ENCODE measurements at regions not wholly inside any gene's neighbourhood (a gene's known extent, or its start where the extent isn't known, plus 50 kb on each side); places are given as distances from the start of the nearest gene placed in this dataset.

DNA sequence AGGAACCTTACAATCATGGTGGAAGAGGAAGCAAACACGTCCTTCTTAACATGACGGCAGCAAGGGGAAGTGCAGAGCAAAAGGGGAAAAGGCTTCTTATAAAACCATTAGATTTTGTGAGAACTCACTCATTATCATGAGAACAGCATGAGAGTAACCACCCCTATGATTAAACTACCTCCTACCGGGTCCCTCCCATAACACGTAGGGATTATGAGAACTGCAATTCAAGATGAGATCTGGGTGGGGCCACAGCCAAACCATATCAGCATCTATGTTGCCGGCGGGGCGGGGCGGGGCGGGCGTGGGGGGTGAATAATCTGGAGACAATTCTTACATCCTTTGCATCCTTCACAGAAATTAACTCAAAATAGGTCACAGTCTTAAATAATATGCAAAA, 58.8 kb upstream of the GFPT2 start:
- Histone ChIP-seq H3K4me3 (no peak overlapping the region), H3K9me3 (no peaks in the 10 kb centered on the region), H3K27me3 (ENCODE audit: low read depth) (no peaks in the 10 kb centered on the region), H3K36me3 (no peaks in the 10 kb centered on the region), H3K4me1 (no peaks in the 10 kb centered on the region), H3K27ac (no peak overlapping the region)
- TF ChIP-seq, protein P1, sequence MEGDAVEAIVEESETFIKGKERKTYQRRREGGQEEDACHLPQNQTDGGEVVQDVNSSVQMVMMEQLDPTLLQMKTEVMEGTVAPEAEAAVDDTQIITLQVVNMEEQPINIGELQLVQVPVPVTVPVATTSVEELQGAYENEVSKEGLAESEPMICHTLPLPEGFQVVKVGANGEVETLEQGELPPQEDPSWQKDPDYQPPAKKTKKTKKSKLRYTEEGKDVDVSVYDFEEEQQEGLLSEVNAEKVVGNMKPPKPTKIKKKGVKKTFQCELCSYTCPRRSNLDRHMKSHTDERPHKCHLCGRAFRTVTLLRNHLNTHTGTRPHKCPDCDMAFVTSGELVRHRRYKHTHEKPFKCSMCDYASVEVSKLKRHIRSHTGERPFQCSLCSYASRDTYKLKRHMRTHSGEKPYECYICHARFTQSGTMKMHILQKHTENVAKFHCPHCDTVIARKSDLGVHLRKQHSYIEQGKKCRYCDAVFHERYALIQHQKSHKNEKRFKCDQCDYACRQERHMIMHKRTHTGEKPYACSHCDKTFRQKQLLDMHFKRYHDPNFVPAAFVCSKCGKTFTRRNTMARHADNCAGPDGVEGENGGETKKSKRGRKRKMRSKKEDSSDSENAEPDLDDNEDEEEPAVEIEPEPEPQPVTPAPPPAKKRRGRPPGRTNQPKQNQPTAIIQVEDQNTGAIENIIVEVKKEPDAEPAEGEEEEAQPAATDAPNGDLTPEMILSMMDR (IDR thresholded peaks at IDR 0.05) = no peak
- intact Hi-C loops (cut with DNase I) = no loop called here
- DNase-seq (no peak), ATAC-seq (no peak)

DNA sequence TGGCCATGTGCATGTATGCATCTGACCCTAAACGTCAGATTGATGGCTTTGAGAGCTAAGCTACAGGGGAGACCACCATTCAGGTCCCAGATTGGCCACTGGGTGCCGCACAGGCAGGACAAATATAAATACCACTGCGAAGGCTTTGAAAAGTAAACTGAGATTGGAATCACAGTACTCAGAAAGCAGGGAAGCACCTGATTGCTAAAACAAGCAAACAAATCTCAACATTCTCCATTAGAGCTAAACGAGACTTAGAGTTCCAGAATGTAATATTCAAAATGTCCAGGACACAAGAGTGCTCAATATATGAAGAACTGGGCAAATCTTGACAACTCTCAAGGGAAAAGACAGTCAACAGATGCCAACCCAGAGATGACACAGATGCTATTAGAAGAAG, 61.0 kb upstream of the GFPT2 start:
- Histone ChIP-seq H3K27ac (no peak overlapping the region), H3K4me3 (no peak overlapping the region), H3K4me1 (no peaks in the 10 kb centered on the region), H3K27me3 (ENCODE audit: low read depth) (no peaks in the 10 kb centered on the region), H3K36me3 (no peaks in the 10 kb centered on the region), H3K9me3 (no peaks in the 10 kb centered on the region)
- intact Hi-C loops (cut with DNase I) = no loop called here
- DNase-seq (no peak), ATAC-seq (no peak)
- TF ChIP-seq, protein P1 (IDR thresholded peaks at IDR 0.05) = no peak

DNA sequence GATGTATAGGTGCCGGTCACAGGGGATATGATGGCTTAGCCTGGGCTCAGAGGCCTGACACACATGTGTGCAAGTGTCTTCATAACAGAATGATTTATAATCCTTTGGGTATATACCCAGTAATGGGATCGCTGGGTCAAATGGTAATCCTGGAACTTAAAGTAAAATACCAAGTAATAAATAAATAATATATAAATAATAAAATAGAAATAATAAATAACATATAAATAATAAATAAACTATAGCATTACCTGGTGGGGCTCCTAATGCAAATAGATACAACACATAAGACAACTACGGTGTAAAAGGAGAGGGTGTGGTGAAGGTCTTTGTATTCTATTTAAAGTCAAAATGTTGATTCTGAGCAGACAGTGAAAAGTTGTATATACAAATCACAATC, 68.5 kb upstream of the GFPT2 start:
- ATAC-seq = no peak
- intact Hi-C loops (cut with DNase I) = no loop called here

DNA sequence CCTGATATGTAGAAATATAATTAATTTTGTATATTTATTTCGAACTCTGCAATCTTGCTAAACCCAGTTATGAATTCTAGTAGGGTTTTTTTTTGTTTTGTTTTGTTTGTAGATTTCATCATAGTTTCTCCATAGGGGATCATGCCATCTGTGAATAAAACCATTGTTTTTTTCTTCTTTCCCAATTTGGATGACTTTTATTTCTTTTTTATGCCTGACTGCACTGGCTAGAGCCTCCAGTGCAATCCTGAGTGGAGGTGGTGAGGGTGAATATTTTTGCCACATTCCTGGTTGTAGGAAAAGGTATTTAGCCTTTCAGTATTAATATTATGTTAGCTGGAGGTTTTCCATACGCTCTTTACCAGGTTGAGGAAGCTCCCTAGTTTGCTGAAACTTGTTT, 70.0 kb upstream of the GFPT2 start:
- intact Hi-C loops (cut with DNase I) = no loop called here
- H3K4me3 ChIP-seq = no peak overlapping the region
- ATAC-seq (no peak), DNase-seq (no peak)
- no peaks in the 10 kb centered on the region for H3K4me1 ChIP-seq
- no peaks in the 10 kb centered on the region for H3K36me3 ChIP-seq
- TF ChIP-seq, protein P1 (IDR thresholded peaks at IDR 0.05) = no peak
- no peaks in the 10 kb centered on the region for H3K27me3 ChIP-seq (ENCODE audit: low read depth)
- H3K9me3 ChIP-seq = no peaks in the 10 kb centered on the region
- H3K27ac ChIP-seq = no peak overlapping the region

More for the DNA sequence above, 68.5 kb upstream of the GFPT2 start:
- no peaks in the 10 kb centered on the region for H3K4me1 ChIP-seq
- no peak overlapping the region for H3K27ac ChIP-seq
- DNase-seq = no peak
- TF ChIP-seq, protein P1 (IDR thresholded peaks at IDR 0.05) = no peak
- no peaks in the 10 kb centered on the region for H3K36me3 ChIP-seq
- H3K27me3 ChIP-seq (ENCODE audit: low read depth) = no peaks in the 10 kb centered on the region
- no peak overlapping the region for H3K4me3 ChIP-seq
- no peaks in the 10 kb centered on the region for H3K9me3 ChIP-seq

DNA sequence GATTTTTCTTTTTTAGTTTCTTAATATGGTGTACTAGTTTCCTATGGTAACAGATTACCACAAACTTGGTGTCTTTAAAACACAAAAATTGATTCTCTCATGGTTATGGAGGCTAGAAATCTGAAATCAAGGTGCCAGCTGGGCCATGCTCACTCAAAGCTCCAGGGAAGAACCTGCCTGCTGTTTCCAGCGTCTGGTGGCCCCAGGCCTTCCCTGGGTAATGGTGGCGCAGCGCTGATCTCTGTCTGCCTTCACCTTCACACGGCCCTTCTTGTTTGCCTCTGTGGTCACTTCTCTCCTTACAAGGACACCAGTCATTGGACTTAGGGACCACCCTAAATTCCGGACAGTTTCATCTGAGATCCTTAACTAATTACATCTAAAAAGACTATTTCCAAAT, 70.5 kb upstream of the GFPT2 start:
- H3K27ac ChIP-seq = no peak overlapping the region
- H3K27me3 ChIP-seq (ENCODE audit: low read depth) = no peaks in the 10 kb centered on the region
- H3K36me3 ChIP-seq = no peaks in the 10 kb centered on the region
- H3K9me3 ChIP-seq = no peaks in the 10 kb centered on the region
- intact Hi-C loops (cut with DNase I) = no loop called here
- ATAC-seq (no peak), DNase-seq (no peak)
- TF ChIP-seq, protein P1 (IDR thresholded peaks at IDR 0.05) = no peak
- H3K4me1 ChIP-seq = no peaks in the 10 kb centered on the region
- no peak overlapping the region for H3K4me3 ChIP-seq

DNA sequence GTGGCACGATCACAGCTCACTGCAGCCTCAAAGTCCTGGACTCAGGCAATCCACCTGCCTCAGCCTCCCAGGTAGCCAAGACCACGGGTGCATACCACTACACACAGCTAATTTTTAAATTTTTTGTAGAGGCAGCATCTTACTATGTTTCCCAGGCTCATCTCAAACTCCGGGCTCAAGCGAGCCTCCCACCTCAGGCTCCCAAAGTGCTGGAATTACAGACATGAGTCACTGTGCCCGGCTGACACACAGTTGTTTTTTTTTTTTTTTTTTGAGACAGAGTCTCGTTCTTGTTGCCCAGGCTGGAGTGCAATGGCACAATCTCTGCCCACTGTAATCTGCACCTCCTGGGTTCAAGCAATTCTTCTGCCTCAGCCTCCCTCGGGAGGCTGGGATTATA, 70.1 kb upstream of the CNOT6 start:
- Histone ChIP-seq H3K36me3 (no peaks in the 10 kb centered on the region), H3K4me1 (no peaks in the 10 kb centered on the region), H3K27ac (no peak overlapping the region), H3K4me3 (no peak overlapping the region), H3K27me3 (ENCODE audit: low read depth) (no peaks in the 10 kb centered on the region), H3K9me3 (no peaks in the 10 kb centered on the region)
- ATAC-seq (no peak), DNase-seq (no peak)
- intact Hi-C loops (cut with DNase I) = no loop called here
- TF ChIP-seq, protein P1 (IDR thresholded peaks at IDR 0.05) = no peak

All from lower lobe of right lung (tissue), 2 donors.